G401.6 (cell line): ENCODE measurements at regions not wholly inside any gene's neighbourhood (a gene's known extent, or its start where the extent isn't known, plus 50 kb on each side); places are given as distances from the start of the nearest gene placed in this dataset.

Experiments used
- FAIRE-seq: peaks from 2 replicates; lab custom pipeline; 2012; peaks lifted over from hg19 to GRCh38; lab: Jason Lieb, UNC

- no peak for FAIRE-seq
Observed at GRCh38 chrX:45807572-45808425, 607.1 kb upstream of the DIPK2B start.

GRCh38 chrX:45806410-45807121 is 605.9 kb upstream of the DIPK2B start:
- no peak for FAIRE-seq

- FAIRE-seq = no peak
Observed at GRCh38 chrX:45804276-45804675, 603.6 kb upstream of the DIPK2B start.

- FAIRE-seq = no peak
Observed at GRCh38 chrX:45803383-45803921, 602.8 kb upstream of the DIPK2B start.

GRCh38 chrX:45801554-45801953 is 600.9 kb upstream of the DIPK2B start:
- FAIRE-seq = peak; percentile 81

GRCh38 chrX:45800746-45801453 is 600.2 kb upstream of the DIPK2B start:
- peak; percentile 40 for FAIRE-seq

- no peak for FAIRE-seq
Observed at GRCh38 chrX:45799576-45799975, 598.9 kb upstream of the DIPK2B start.

- no peak for FAIRE-seq
Observed at GRCh38 chrX:45795546-45795945, 594.9 kb upstream of the DIPK2B start.

GRCh38 chrX:45794995-45795337 is 594.3 kb upstream of the DIPK2B start:
- no peak for FAIRE-seq

GRCh38 chrX:45794323-45794994 is 593.8 kb upstream of the DIPK2B start:
- no peak for FAIRE-seq

GRCh38 chrX:45788941-45789348 is 588.3 kb upstream of the DIPK2B start:
- no peak for FAIRE-seq

GRCh38 chrX:45788315-45788714 is 587.6 kb upstream of the DIPK2B start:
- FAIRE-seq = no peak

GRCh38 chrX:45784590-45784989 is 583.9 kb upstream of the DIPK2B start:
- no peak for FAIRE-seq

- FAIRE-seq = no peak
Observed at GRCh38 chrX:45783002-45783401, 582.3 kb upstream of the DIPK2B start.

- no peak for FAIRE-seq
Observed at GRCh38 chrX:45781901-45782553, 581.4 kb upstream of the DIPK2B start.

GRCh38 chrX:45778616-45779015 is 577.9 kb upstream of the DIPK2B start:
- no peak for FAIRE-seq

GRCh38 chrX:45777366-45777765 is 576.7 kb upstream of the DIPK2B start:
- FAIRE-seq = no peak

- FAIRE-seq = peak; percentile 49
Observed at GRCh38 chrX:45775468-45775867, 574.8 kb upstream of the DIPK2B start.

GRCh38 chrX:45774961-45775360 is 574.3 kb upstream of the DIPK2B start:
- no peak for FAIRE-seq

GRCh38 chrX:45773572-45773971 is 572.9 kb upstream of the DIPK2B start:
- no peak for FAIRE-seq

GRCh38 chrX:45771560-45772340 is 571.1 kb upstream of the DIPK2B start:
- FAIRE-seq = peak; percentile 81
